Body of pancreas (tissue), 4 donors: ENCODE measurements at regions not wholly inside any gene's neighbourhood (a gene's known extent, or its start where the extent isn't known, plus 50 kb on each side); places are given as distances from the start of the nearest gene placed in this dataset.

Source experiments
- ATAC-seq: fragments of 150-250 bp; one replicate; pipeline ENCODE4 v1.9.1; 2016
- DNase-seq, 4 donors: peaks; one replicate each; pipeline ENCODE4 v3.0.0-alpha.2; 2019
- H3K27ac ChIP-seq, 4 donors: fragments of 200-600 bp; sonication (generic); 1 replicate in 3 of 4; 2 replicates in 1 of 4; pipeline versions ENCODE4 v1.5.1 to v1.6.1; 2016 to 2019; ENCODE audit warnings: mild to moderate bottlenecking in 1 of 4, mixed read lengths in 1 of 4, moderate library complexity in 1 of 4
- H3K27me3 ChIP-seq, 2 donors: fragments of 200-600 bp; sonication (generic); one replicate each; pipeline ENCODE4 v1.6.0; 2016; ENCODE audit warnings: mild to moderate bottlenecking in 1 of 2
- H3K36me3 ChIP-seq, 2 donors: fragments of 200-600 bp; sonication (generic); replicated peaks in 1 of 2; 2 replicates each; pipeline ENCODE4 v1.5.1; 2016; ENCODE audit warnings: low read depth in 2 of 2; ENCODE audit not compliant: insufficient read depth in 1 of 2
- H3K4me1 ChIP-seq: fragments of 200-600 bp; sonication (generic); one replicate; pipeline ENCODE4 v1.6.0; 2016
- H3K4me3 ChIP-seq, 2 donors: fragments of 200-600 bp; sonication (generic); 1 replicate in 1 of 2; 2 replicates in 1 of 2; pipeline ENCODE4 v1.5.1; 2016 to 2019
- H3K9me3 ChIP-seq, 3 donors: fragments of 200-600 bp; sonication (generic); 1 replicate in 2 of 3; 2 replicates in 1 of 3; pipeline ENCODE4 v1.5.1; 2016
- POLR2A ChIP-seq, 3 donors: fragments of 450-650 bp; IDR thresholded peaks; one replicate each; pipeline ENCODE4 v1.6.1; 2016; ENCODE audit warnings: antibody characterized with exemption in 3 of 3, mild to moderate bottlenecking in 2 of 3
- WGBS, 2 donors: methylation state at CpG; one replicate each; pipeline ENCODE4 v1.1.5; 2017; 5-methylcytosine and 5-hydroxymethylcytosine counted together
- intact Hi-C: fragments of 100-400 bp; cut with DNase I; formaldehyde crosslinking; loops from one replicate; pipeline ENCODE4 v1.15.1; 2023
- TF ChIP-seq, protein P1 (sequence below), 7 experiments: fragments of 450-650 bp in 4 of 7; fragments of 200-600 bp in 3 of 7; sonication (generic) in 3 of 7; IDR thresholded peaks; one replicate each; pipeline ENCODE4 v1.5.1; 2016 to 2019; ENCODE audit warnings: antibody characterized with exemption in 7 of 7

GRCh38 chr2:223141606-223142005, 89.6 kb downstream of the KCNE4 start:
- intact Hi-C loops: no loop called here
- no peak for DNase-seq
- Histone ChIP-seq H3K27ac (no peak overlapping the region), H3K9me3 (no peaks in the 10 kb centered on the region), H3K36me3 (no peaks in the 10 kb centered on the region), H3K4me3 (no peak overlapping the region), H3K27me3 (no peaks in the 10 kb centered on the region), H3K4me1 (no peaks in the 10 kb centered on the region)
- 70 to 76% methylated on average over 4 of the region's 4 CpGs for WGBS, 2 donors
- TF ChIP-seq, protein P1, sequence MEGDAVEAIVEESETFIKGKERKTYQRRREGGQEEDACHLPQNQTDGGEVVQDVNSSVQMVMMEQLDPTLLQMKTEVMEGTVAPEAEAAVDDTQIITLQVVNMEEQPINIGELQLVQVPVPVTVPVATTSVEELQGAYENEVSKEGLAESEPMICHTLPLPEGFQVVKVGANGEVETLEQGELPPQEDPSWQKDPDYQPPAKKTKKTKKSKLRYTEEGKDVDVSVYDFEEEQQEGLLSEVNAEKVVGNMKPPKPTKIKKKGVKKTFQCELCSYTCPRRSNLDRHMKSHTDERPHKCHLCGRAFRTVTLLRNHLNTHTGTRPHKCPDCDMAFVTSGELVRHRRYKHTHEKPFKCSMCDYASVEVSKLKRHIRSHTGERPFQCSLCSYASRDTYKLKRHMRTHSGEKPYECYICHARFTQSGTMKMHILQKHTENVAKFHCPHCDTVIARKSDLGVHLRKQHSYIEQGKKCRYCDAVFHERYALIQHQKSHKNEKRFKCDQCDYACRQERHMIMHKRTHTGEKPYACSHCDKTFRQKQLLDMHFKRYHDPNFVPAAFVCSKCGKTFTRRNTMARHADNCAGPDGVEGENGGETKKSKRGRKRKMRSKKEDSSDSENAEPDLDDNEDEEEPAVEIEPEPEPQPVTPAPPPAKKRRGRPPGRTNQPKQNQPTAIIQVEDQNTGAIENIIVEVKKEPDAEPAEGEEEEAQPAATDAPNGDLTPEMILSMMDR (IDR thresholded peaks at IDR 0.05): no peak
- TF ChIP-seq POLR2A (IDR thresholded peaks at IDR 0.05): no peak
- ATAC-seq: no peak

DNA sequence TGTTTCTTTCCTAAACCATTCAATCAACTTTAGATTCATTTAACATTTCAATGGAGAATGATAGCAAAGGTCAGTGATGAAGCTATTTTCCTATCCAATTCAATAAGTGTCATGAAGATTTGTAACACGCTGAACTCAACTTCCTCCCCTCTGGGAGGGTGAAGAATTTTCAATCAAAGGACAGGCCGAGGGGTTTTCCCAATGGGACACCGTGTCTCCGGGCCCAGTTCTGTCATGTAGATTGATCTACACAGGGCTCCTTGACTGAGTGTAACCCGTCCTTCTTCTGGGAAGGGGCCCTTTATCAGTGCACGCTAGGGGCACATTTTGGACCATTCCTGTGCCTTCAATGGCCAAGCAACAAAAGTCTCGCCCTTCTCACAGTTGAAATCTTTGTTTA, 90.1 kb downstream of the KCNE4 start:
- 66 to 80% methylated on average over 7 of the region's 7 CpGs for WGBS, 2 donors
- intact Hi-C loops: no loop called here
- TF ChIP-seq, protein P1 (IDR thresholded peaks at IDR 0.05): no peak

GRCh38 chr2:223147431-223147830, 95.4 kb downstream of the KCNE4 start:
- H3K27me3 ChIP-seq: no peaks in the 10 kb centered on the region
- H3K36me3 ChIP-seq: no peaks in the 10 kb centered on the region
- no peaks in the 10 kb centered on the region for H3K4me1 ChIP-seq
- DNase-seq (no peak), ATAC-seq (no peak)
- no peak for TF ChIP-seq POLR2A (IDR thresholded peaks at IDR 0.05)
- TF ChIP-seq, protein P1 (IDR thresholded peaks at IDR 0.05): no peak
- H3K27ac ChIP-seq: no peak overlapping the region
- no peaks in the 10 kb centered on the region for H3K9me3 ChIP-seq
- intact Hi-C loops: no loop called here
- H3K4me3 ChIP-seq: no peak overlapping the region
- WGBS, 2 donors: 64 to 65% methylated on average over 3 of the region's 3 CpGs

More for the DNA sequence above, 90.1 kb downstream of the KCNE4 start:
- ATAC-seq (no peak), DNase-seq (no peak)
- Histone ChIP-seq H3K27me3 (no peaks in the 10 kb centered on the region), H3K4me1 (no peaks in the 10 kb centered on the region), H3K36me3 (no peaks in the 10 kb centered on the region), H3K27ac (no peak overlapping the region), H3K9me3 (no peaks in the 10 kb centered on the region), H3K4me3 (no peak overlapping the region)

- no peak overlapping the region for H3K4me3 ChIP-seq
- H3K27me3 ChIP-seq: no peaks in the 10 kb centered on the region
- no peaks in the 10 kb centered on the region for H3K4me1 ChIP-seq
- no peaks in the 10 kb centered on the region for H3K36me3 ChIP-seq
- TF ChIP-seq, protein P1 (IDR thresholded peaks at IDR 0.05): no peak
- no peak for TF ChIP-seq POLR2A (IDR thresholded peaks at IDR 0.05)
- no peak for ATAC-seq
- no peak overlapping the region for H3K27ac ChIP-seq
- no peaks in the 10 kb centered on the region for H3K9me3 ChIP-seq
- intact Hi-C loops: no loop called here
- DNase-seq: no peak
- 61 to 79% methylated on average over 3 of the region's 3 CpGs for WGBS, 2 donors
These were observed 96.5 kb downstream of the KCNE4 start for GRCh38 chr2:223148516-223148915.

GRCh38 chr2:223155956-223156355, 104.0 kb downstream of the KCNE4 start:
- Histone ChIP-seq H3K4me1 (no peaks in the 10 kb centered on the region), H3K4me3 (no peak overlapping the region), H3K27ac (no peak overlapping the region), H3K9me3 (no peaks in the 10 kb centered on the region), H3K27me3 (no peaks in the 10 kb centered on the region), H3K36me3 (no peaks in the 10 kb centered on the region)
- intact Hi-C loops: no loop called here
- no peak for TF ChIP-seq POLR2A (IDR thresholded peaks at IDR 0.05)
- TF ChIP-seq, protein P1 (IDR thresholded peaks at IDR 0.05): no peak
- no peak for DNase-seq
- no peak for ATAC-seq
